CD4-positive, alpha-beta T cell treated with Interleukin-17A for 1 hour (primary cell): ENCODE measurements at regions not wholly inside any gene's neighbourhood (a gene's known extent, or its start where the extent isn't known, plus 50 kb on each side); places are given as distances from the start of the nearest gene placed in this dataset.
"Not testable (repeated sequence)": the region's sequence is repeated elsewhere in the genome, so short reads cannot be mapped to it uniquely, and the experiment has no call there.

Experiments
- DNase-seq: peaks from one replicate; pipeline ENCODE4 v3.0.0-alpha.2; 2020

- no peak for DNase-seq
These were observed 56.2 kb upstream of the TNPO1 start for GRCh38 chr5:72760259-72760658.

GRCh38 chr5:72752909-72753308 is 63.6 kb upstream of the TNPO1 start:
- DNase-seq, result no peak

- DNase-seq, result no peak
These were observed 67.0 kb upstream of the TNPO1 start for GRCh38 chr5:72749362-72749997.

GRCh38 chr5:72747826-72748225 is 68.6 kb upstream of the TNPO1 start:
- no peak for DNase-seq

- DNase-seq, result no peak
These were observed 69.7 kb upstream of the TNPO1 start for GRCh38 chr5:72746736-72747135.

- no peak for DNase-seq
These were observed 72.3 kb upstream of the TNPO1 start for GRCh38 chr5:72744136-72744535.

- no peak for DNase-seq
These were observed 74.7 kb upstream of the TNPO1 start for GRCh38 chr5:72741805-72742204.

- DNase-seq, result no peak
These were observed 82.7 kb upstream of the TNPO1 start for GRCh38 chr5:72733810-72734209.

GRCh38 chr5:72723581-72723980 is 92.9 kb upstream of the TNPO1 start:
- no peak for DNase-seq

GRCh38 chr5:72722792-72723452 is 93.5 kb upstream of the TNPO1 start:
- no peak for DNase-seq

GRCh38 chr5:72721844-72722243 is 94.6 kb upstream of the TNPO1 start:
- DNase-seq, result no peak

GRCh38 chr5:72720205-72720604 is 96.3 kb upstream of the TNPO1 start:
- no peak for DNase-seq

- no peak for DNase-seq
These were observed 105.1 kb upstream of the TNPO1 start for GRCh38 chr5:72711351-72711750.

GRCh38 chr5:72709341-72709740 is 107.1 kb upstream of the TNPO1 start:
- no peak for DNase-seq

GRCh38 chr5:72705178-72705577 is 111.3 kb upstream of the TNPO1 start:
- DNase-seq, result no peak

- no peak for DNase-seq
These were observed 112.6 kb upstream of the TNPO1 start for GRCh38 chr5:72703876-72704275.

- no peak for DNase-seq
These were observed 113.5 kb upstream of the TNPO1 start for GRCh38 chr5:72702881-72703434.

- DNase-seq, result not testable (repeated sequence)
These were observed 114.4 kb upstream of the TNPO1 start for GRCh38 chr5:72702105-72702504.

GRCh38 chr5:72698481-72698880 is 118.0 kb upstream of the TNPO1 start:
- no peak for DNase-seq

GRCh38 chr5:72697622-72698021 is 118.8 kb upstream of the TNPO1 start:
- no peak for DNase-seq

GRCh38 chr5:72695659-72696058 is 120.8 kb upstream of the TNPO1 start:
- no peak for DNase-seq

GRCh38 chr5:72694856-72695255 is 121.6 kb upstream of the TNPO1 start:
- no peak for DNase-seq

- DNase-seq, result no peak
These were observed 122.8 kb upstream of the TNPO1 start for GRCh38 chr5:72693546-72694205.
